PFSK-1 (cell line): ENCODE measurements at regions not wholly inside any gene's neighbourhood (a gene's known extent, or its start where the extent isn't known, plus 50 kb on each side); places are given as distances from the start of the nearest gene placed in this dataset.

ENCODE experiments used
- FOXP2 ChIP-seq: optimal IDR thresholded peaks from 2 replicates; pipeline ENCODE3; 2011; ENCODE audit warnings: borderline replicate concordance, control low read depth, inconsistent platforms; ENCODE audit not compliant: insufficient read depth; ENCODE audit errors: extremely low read length, extremely low read depth
- POLR2AphosphoS5 ChIP-seq: IDR thresholded peaks from 2 replicates; pipeline ENCODE4 v1.6.1; 2012; ENCODE audit warnings: low read depth, mild to moderate bottlenecking, control low read depth, low read length, moderate library complexity
- REST ChIP-seq, 2 experiments: IDR thresholded peaks; 2 replicates each; pipeline versions ENCODE4 v1.6.1 to v1.8.0; 2011 to 2012; ENCODE audit warnings: low read depth in 2 of 2, low read length in 2 of 2, control low read depth in 1 of 2, inconsistent platforms in 1 of 2, mild to moderate bottlenecking in 1 of 2, moderate library complexity in 1 of 2; ENCODE audit not compliant: insufficient read depth in 1 of 2
- SIN3A ChIP-seq: IDR thresholded peaks from 2 replicates; pipeline ENCODE4 v1.6.1; 2012; ENCODE audit warnings: mild to moderate bottlenecking, low read length, moderate library complexity, borderline replicate concordance; ENCODE audit not compliant: insufficient read depth
- TAF1 ChIP-seq: IDR thresholded peaks from 2 replicates; pipeline ENCODE4 v1.6.1; 2012; ENCODE audit warnings: low read length, control low read depth, borderline replicate concordance; ENCODE audit not compliant: insufficient read depth

GRCh38 chr16:9417898-9418297 lies 326.5 kb downstream of the HAPSTR1 start:
- TF ChIP-seq REST (IDR thresholded peaks at IDR 0.05; ENCODE audit: insufficient read depth in 1 of 2, low read depth in 2 of 2, low read length in 2 of 2) (no peak), TAF1 (no peak), SIN3A (no peak), POLR2AphosphoS5 (no peak)

DNA sequence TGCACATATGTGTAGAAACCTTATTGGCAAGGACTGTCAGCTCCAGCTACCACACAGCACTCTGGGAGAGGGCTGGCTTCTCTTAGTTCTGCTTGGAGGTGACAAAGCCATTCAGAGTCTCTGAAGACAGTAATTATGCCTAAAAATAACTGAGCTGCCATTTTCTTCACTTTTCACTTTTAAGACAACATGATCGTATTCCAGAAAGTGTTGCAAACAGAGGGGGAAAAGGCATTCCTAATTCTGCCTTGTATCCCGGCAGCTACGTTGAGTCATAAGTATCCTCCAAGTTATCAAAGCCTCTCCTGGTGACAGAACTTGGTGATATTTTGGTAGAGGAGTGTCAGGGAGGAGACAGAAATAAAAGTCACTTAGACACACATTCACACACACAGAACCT lies 327.7 kb downstream of the HAPSTR1 start:
- no peak for TF ChIP-seq REST (IDR thresholded peaks at IDR 0.05; ENCODE audit: insufficient read depth in 1 of 2, low read depth in 2 of 2, low read length in 2 of 2)
- no peak for TF ChIP-seq POLR2AphosphoS5
- TF ChIP-seq TAF1: no peak
- no peak for TF ChIP-seq FOXP2
- TF ChIP-seq SIN3A: no peak

DNA sequence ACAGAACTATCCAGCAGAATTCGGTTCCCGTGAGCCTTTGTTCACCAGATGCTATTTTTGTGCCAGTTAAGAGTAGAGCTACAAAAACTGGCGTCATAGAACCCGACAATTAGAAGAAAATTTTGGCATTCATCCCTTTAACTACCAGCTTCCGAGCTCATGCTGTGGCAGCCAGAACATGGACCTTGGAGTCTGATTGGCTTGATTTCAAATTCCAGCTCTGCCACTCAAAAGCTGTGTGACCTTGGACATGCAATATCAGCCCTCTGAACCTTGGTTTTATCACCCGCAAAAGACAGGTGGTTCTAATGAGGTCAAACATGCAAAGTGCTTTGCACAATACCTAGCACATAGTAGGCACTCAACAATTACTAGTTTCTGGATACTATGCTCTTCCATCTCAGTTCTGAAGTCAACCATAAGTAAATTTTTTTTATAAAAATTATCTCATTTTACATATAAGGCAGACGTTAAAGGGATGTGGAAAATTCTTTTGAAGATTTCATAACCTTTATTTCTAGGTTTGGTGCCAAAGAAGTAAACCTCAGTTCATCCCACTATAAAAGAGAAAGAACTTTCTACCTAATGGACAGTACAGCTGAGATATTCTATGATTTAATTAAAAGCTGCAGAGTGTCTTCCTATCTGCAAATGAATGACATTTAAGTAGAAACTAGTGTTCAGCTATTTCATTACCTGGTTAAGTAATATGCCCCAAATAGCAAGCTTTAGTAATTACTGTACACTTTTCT lies 331.5 kb downstream of the HAPSTR1 start:
- no peak for TF ChIP-seq REST (IDR thresholded peaks at IDR 0.05; ENCODE audit: insufficient read depth in 1 of 2, low read depth in 2 of 2, low read length in 2 of 2)
- TF ChIP-seq FOXP2: no peak
- TF ChIP-seq POLR2AphosphoS5: no peak
- no peak for TF ChIP-seq TAF1
- TF ChIP-seq SIN3A: no peak

DNA sequence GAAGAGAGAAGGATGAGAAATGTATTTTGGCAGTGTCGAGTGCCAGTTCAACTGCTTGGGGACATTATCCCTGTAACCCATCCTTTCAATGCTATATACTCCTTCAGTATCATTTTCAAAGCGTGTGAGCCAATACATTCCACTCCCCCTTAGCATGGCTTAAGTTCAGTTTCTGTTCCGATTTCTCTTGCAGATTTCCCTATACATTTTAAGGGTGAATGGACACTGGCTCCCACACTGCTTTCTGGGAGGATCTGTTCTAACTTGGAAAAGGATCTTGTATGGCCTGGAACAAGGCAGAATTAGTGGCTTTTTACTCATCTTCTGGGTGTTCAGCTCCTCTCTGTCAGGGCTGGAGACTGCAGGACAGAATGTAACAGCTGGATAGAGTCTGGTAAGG lies 333.8 kb downstream of the HAPSTR1 start:
- no peak for TF ChIP-seq POLR2AphosphoS5
- TF ChIP-seq FOXP2: no peak
- TF ChIP-seq REST (IDR thresholded peaks at IDR 0.05; ENCODE audit: insufficient read depth in 1 of 2, low read depth in 2 of 2, low read length in 2 of 2): no peak
- TF ChIP-seq TAF1: no peak
- TF ChIP-seq SIN3A: no peak
